Stimulated activated CD4-positive, alpha-beta T cell treated with anti-CD3 and anti-CD28 coated beads, Interleukin-12 subunit alpha, Interleukin-12 subunit beta, amount 100 ng/mL, for 48 hours (primary cell): ENCODE measurements at regions not wholly inside any gene's neighbourhood (a gene's known extent, or its start where the extent isn't known, plus 50 kb on each side); places are given as distances from the start of the nearest gene placed in this dataset.

Experiments used
- DNase-seq, 3 donors: peaks; one replicate each; pipeline ENCODE4 v3.0.0-alpha.2; 2020; ENCODE audit warnings: low read depth in 2 of 3, low spot score in 1 of 3

DNA sequence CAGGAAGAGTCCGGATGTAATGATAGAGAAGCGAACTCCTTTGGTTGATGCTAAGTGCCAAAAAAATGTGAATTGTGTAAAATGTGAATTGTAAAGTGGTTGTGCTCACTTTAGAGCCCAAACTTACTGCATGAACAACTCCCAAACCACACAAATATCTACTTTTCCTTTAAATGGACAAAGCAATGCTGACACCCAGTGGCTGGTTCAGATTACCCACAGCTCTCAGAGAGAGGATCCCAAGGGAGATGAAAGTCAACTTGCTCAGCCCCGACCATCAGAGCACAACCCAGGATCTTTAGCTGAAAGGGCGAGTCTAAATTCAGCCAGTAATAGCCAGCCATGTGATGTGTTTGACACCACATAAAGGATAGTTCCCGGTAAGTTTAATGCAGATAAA lies 133.7 kb downstream of the NMUR2 start:
- DNase-seq = no peak

DNA sequence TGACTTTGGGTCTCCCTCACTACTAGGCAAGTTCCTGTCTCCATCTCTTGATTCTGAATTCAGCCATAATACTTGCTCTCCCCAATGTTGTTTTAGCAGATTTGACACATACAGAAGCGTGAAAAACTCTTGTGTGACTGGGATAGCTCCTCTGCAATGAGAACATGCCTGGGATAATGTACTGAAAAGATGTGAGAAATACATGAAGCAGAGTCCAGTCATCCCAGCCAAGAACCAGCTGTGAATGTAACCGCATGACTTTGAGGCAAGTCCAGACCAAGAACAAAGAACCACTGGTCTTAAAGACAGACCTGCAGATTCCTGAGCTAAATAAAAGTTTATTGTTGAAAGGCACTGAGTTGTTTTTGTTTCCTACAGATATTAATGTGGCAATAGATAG lies 135.0 kb downstream of the NMUR2 start:
- no peak for DNase-seq

DNA sequence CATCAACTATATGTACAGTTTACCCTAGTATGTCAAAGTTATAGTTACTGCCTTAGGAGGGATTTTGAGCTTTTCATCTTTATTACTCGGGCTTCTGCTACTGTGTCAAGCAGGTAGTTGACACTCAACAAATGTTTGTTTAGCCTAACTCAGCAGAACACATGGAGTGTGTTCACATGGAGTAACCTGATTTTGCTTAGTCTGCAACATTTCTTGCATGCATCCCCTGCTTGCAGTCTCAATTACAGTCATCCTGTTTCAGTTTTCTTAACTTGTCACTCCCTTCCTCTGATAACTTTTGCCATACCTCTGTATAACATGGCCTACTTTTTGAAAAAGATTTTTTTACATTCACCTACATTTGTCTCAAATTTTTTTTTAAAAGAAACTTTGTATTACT lies 135.5 kb downstream of the NMUR2 start:
- DNase-seq = no peak

DNA sequence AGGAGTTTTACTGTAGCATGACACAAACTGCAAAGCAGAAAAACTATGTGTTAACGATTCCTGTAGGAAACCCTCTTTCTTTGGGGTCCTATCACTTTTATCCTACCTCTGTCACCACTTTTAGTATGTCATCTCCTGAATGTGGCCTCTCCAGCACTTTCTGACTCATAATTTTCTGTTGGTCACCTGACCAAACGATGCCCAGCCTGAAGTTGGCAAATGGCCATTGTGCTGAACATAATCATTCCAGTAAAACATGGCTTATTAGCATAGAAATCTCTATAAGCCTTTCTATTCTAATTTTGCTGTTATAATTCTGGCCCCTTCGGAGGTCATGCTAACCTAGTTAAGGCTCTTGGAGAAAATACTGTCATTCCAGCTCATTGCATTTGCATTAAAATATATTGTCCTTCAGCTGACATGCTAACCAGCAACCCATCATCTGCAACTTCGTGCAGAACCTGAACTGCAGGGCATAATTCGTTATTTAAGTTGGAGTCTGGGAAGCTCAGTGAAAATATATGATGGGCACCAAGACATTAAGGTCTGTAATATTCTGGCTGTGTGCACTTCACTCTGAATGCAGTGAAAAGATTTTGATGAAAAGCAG lies 140.3 kb downstream of the NMUR2 start:
- no peak for DNase-seq

DNA sequence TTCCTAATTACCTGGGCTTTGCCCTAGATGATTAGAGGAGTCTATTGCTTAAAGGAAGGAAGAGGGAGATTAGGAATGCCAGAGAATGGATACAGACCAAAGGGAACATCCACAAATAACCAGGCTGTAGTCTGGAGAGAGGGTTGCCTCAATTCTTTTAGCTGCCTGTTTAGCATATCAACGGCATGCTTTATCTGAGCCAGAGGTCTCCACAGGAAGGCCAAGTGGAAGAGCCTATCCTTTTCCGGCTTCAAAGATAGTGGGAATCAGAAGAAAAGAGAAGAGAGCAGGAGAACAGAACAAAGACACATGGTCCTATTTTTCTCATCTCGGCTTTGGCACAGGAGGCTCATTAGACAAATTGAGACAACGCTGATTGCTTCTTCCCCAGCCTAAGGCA lies 142.4 kb downstream of the NMUR2 start:
- no peak for DNase-seq

DNA sequence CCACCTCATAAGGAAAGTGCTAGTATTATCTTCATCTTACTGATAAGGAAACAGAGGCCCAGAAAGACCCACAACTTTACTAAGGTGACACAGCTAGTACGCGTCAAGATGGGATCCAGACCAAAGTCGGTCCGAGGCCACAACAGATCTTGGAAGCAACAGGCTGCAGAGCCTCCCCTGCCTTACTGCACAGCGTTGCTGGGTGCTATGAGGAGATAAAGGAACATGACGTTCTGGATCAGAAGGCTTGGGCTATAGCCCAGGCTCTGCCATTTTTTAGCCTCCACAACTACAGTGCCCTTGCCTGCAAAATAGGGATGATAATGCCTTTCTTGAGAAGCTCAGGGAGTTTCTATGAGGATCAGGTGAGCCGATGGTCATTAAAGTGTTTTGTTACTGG lies 144.1 kb downstream of the NMUR2 start:
- DNase-seq = no peak

DNA sequence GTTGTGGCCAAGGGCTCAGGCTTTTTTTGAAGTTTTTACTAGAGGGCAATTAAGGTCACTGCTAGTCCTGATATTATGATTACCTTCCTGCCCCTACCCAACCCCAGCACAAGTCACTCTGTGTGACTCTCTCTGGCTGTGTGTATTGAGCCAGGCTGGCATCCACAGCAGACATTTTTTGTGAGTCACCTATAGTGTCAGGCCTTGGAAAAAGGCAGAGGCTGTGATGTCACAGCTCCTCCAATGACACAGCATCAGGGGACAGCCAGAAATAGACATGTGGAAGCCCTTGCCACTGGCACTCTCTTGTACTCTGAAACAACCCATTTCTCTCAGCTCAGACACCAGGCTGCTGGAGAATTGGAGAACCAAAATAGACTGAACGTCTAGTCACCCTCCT lies 145.4 kb downstream of the NMUR2 start:
- no peak for DNase-seq

DNA sequence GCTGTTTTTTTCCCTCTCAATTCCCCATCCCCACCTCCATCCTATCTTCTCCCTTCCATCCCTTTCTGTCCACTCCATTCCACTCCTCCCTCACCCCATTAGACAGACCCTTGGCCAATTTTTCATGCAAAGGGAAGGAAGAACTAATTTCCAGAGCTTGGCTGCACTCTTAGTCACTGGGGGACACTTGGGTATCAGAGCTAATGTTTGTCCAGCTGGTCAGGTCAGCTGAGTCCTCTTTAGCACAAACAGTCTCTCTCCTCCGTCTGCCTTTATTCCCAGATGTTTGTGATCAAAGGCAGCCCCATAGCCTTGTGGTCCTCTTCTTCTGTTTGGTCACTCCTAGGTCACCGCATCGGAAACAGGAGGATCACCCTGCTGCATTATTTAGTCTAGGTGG lies 148.5 kb downstream of the NMUR2 start:
- DNase-seq = no peak

DNA sequence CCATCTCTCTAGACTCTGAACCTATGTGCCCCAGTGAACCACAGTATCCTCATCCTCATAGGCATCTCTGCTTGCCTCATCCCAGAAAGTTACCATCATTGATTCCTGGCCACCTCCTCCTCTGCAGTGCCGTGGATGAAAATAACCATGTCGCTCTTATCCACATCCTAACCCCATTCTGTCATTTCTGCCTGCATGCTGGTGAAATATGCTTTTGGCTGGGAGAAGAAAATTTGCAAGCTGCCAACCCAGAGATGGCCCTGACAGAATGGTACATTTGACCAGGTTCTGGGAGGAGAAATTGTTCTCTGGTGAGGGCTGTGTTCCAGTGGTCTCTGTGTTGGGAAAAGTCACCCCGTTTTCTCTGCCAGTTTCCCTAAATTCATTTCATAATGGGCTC lies 149.7 kb downstream of the NMUR2 start:
- DNase-seq = no peak

DNA sequence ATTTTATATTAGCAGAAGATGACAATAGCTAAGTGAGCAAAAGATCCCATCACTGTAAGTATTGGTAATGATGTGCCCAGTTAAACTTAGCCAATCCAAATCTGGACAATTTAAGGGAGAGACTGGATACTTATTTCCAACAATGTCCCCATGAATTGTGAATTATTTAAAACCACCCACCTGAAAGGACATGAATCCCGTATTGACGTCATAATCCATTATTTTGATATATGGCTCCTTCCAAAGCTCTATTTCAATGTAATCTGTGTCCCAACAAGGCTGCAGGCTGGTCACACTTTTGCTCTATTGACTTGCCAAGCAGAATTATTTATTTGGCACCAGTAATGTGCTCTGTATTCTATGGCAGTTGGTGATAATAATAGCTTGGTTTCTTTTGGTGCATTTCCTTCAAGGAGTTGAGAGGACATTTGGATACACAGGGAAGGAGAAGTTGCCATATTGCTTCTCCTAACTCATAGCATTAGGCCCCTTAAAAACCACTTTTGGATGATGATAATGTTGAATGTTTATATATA lies 157.2 kb downstream of the NMUR2 start:
- no peak for DNase-seq

DNA sequence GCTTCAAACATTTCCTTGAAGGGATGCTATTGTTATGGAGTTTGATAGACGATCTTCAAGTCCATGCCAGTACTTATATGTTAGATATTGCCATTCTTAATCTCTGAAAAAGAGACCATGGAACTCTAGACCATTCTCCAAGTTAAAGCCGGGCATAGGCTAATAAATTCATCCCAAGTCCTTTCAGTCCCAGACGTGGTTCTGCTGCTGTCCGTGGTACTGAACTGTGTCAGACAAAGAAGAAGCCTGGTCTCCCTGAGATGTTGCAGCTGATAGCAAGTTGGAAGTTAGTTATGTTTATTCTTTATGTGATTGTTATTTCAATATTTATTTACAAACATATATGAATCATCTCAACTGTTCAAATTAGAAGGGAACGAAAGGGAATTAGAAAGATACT lies 158.7 kb downstream of the NMUR2 start:
- DNase-seq = no peak

DNA sequence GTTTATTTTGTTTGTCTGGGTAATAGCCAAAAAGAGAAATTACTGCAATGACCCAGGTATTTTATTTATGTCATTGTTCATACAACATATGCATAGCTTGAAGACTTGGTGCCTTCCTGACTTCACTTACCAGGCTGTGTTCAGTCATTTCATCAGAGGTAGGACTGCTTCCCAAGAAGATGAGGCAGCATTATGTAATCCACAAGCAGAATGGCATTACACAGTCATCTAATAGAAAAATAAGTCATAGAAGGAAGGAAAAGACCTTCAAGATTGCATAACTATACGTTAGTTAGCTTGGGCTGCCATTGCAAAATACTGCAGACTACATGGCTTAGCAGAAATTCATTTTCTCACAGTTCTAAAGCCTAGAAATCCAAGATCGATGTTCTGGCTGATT lies 167.5 kb downstream of the NMUR2 start:
- DNase-seq = no peak

DNA sequence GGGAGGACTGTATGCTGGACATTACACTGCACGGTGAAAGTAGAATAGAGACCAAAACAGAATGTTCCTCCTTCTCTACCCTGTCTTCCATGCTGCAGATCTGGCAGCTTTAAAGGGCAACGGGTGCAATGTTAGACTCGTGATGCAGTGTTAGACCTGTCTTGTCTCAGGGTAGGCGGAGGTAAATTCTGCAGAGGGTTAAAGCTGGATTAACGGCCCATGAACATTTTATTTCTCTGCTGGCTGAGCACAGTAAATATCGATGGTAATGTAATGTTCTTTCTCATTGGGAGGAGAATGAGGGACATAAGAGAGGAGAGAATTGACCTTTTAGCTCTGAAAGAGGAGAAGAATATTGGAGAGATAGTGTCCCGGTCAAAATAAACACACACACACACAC lies 178.9 kb downstream of the NMUR2 start:
- no peak for DNase-seq

DNA sequence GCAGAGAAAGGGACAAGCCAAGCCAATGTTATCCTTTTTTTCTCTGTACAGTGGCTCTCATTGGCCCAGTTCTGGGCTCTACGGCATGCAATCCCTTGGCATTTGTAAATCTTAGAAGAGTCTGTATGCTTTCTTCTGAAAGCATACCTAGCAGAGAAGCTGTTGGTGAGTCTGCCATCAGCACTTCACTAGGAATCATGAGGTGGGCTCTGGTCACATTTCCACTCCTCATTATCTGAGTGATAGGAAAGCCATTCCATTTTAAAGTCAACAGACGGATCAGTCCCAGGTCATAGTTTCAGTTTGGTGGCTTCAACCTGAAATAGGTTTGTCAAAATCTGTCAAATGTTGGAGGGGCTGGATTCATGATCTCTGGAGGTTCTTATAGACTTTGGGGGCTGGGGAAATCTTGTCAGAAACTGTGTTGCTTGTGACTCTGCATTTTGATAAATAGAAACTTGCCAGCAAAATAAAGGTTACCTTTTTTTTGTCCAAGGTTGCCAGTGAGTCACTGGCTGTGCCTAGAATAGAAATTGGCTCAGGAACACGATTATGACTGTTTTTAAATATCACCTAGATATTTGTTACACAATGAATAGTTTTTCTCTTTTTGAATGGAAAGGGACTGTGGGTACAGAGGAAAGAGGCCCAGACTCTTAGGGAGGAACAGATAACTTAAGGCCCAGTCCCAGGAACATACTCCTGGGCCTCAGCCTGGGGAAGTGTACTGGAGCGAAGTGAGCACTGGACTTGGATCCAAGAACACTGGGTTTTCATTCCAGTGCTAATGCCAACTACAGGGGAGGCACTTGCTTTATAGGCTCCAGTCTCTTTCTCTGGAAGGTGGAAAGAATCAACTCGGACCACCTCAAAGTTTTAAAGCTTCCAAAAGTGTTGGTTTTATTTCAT lies 183.1 kb downstream of the NMUR2 start:
- no peak for DNase-seq

DNA sequence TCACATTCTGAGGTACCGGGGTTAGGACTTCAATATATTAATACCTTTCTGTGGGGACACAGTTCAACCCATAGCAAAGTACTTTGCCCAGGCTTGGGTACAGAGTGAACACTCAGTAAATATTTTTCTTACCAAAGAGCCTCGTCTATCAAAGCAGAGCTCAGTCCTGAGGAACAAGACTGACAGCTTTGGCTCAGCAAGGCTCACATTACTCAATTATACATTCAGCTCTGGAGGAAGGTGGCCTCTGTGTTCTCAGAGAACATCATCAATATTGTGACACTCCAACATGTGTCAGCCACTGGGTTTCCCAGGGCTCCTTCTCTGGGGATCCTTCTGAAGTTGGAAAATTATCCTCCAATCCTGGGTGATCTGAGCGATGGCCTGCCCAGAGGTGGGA lies 186.4 kb downstream of the NMUR2 start:
- no peak for DNase-seq

DNA sequence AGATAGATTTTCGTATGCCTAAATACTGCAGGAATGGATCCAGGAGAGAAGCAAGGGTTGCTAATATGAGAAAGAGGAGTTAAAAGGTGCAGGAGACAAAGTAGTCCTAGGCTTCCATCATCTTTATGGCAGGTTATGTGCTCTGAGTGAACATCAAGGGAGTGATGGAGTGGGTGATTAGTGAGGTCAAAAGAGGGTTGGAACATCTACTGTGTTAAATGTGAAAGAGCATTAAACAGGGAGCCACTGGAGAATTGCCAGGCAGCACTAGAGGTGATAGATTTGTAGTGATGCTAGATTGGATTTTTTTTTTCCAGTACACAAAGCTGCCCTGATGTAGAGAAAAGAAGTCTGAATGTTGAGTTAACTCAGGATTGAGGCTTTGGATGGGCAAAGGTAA lies 199.3 kb downstream of the NMUR2 start:
- no peak for DNase-seq

DNA sequence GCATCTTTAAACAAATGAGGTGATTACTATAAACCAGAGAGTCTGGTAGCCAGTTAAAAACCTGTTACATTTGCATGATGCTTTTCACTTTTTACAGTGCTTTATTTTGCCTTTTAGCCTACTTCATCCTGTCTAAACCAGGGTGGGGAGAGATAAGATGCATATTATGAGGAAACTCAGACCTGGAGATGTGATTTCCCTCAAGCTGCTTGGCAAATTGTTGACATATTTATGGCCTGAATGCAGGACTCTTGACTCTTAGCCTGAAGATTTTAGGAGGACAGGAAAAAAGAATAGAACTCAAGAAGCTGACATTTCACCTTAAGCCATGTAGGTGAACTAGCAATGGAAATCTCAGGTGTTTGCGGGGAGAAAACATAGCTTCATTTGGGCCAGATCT lies 202.8 kb downstream of the NMUR2 start:
- no peak for DNase-seq

DNA sequence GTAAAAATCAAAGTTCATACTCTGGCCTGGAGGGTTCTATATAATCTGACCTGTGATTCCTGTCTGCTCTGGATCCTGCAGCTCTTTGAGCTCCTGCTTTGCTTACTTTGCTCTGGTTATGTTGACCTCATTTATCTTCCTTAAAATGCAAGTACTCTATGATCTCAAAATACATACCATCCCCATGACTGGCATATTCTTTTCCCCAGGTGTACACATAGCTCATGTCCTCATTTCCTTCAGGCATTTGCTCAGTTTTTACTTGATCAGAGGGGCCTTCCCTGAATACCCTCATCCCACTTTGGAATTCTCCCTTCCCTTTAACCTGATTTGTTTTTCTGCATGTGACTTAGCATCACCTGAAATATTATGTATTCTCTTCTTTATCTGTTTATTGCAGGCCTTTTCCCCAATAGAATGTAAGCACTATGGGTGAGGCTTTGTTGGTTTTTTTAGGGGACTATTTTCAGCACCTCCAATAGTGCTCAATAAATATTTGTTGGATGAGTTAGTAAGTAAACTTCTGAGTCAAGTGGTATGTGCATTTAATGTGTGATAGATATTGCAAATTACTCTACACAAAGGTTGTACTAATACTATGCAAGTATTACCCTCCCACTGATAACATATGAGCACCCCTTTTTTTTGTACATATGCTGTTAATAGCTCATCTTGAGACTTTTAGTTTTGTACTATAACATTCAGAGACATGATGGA lies 211.5 kb downstream of the NMUR2 start:
- no peak for DNase-seq

DNA sequence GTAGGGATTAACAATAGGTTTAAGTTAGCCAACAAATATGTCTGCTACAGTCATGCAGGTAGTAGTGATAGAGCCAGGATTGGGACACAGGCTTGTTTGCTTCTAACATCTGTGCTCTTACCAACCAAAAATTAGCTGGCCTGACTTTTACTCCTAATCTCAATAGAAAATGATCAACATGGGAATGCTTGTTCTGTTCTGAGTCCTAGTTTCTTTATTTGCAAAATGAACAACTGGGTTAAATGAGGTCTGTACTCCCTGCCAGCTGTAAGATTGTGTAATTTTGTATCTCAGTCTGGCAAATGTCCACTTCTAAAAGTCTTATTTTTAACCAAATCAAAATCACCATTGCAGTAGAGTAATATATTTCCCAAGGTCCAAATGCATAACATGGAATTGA lies 216.8 kb downstream of the NMUR2 start:
- no peak for DNase-seq

DNA sequence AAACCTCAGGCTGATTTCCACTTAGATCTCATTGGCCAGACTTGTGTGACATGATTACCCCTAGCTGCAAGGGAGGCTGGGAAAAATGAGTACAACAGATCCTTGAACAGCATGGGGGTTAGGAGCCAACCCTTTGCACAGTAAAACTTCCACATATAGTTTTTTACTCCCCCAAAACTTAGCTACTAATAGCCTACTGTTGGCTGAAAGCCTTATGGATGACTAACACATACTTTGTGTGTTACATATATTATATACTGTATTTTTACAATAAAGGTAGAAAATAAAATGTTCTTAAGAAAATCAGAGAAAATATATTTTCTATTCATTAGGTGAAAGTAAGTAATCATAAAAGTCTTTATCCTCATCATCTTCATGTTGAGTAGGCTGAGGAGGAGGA lies 217.4 kb downstream of the NMUR2 start:
- DNase-seq = no peak

DNA sequence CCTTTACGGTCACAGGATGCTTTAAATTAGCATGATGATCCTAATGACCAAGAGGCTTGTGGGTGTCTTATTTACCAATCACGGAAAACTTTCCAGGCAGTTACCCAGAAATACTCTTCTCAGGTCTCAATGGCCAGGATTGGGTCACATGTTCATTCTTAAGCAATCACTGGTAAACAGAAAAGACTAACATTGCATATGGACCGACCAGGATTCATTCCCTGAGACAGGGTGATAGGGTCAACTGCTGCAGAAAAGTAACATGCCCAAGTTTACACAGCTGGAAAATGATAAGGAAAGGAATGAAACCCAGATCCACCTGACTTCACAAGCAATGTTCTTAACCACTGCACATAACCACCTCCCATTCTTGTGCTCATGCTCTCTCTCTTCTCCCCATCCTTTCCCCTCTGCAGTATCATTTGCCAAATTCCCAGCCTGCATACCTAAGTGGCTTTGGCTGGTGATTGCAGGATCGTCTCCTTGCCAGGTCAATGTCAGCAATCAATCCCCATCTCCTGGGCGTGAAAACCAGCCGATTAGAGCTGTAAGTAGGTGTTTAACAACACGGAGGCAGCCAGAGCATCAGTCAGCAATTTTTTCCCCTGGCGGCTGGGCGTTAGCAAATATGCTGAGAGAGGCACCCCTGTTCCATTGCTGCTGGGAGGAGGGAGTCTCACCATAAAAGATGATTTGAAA lies 219.4 kb downstream of the NMUR2 start:
- DNase-seq = no peak
